ENCODE measurements at regions not wholly inside any gene's neighbourhood (a gene's known extent, or its start where the extent isn't known, plus 50 kb on each side); places are given as distances from the start of the nearest gene placed in this dataset.
"Not testable (repeated sequence)": the region's sequence is repeated elsewhere in the genome, so short reads cannot be mapped to it uniquely, and the experiment has no call there.

GRCh38 chr12:23096321-23096720, 471.4 kb downstream of the ETNK1 start:
- DNase-seq, result no peak

DNA sequence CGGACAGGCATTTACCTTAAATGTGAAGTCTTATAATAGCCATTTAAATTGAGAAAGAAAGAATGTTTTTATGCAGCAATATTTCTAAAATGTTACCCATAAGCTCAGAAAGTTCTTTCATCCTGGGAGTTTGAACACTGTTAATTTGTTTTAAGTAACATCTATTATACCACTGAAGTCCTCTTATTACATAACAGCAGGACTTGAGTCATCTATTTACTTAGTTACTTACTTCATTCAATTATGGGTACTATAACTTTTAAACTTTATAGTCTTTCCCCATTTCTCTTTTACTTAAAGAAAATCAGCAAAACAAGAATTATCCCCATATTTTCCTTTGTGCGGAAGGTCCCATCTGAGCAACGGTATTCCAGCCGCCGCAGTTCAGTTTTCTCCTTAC, 473.1 kb downstream of the ETNK1 start:
- no peak for DNase-seq

DNA sequence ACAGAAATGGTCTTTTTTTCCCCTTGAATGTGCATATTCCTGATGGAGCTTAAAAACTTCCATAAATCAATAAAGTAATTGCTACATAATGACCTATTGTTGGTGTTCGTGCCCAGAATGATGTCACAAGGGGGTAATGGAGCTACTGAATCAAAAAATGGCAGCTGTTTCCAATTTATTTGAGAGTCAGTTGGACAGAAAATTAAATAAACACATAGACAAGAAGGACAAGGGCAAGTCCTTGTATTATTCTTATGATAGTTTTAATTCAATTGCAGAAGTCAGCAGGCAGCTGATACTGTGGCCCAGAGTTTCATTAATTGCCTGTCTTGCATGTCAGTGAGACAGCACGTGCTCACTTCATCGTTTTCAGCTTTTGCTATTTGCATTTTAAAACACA, 473.5 kb downstream of the ETNK1 start:
- peak in 2 of 3 experiments; percentile 73 to 94 for DNase-seq

- peak in 1 of 3 experiments; percentile 60 for DNase-seq
Observed at GRCh38 chr12:23099104-23099503, 474.1 kb downstream of the ETNK1 start.

DNA sequence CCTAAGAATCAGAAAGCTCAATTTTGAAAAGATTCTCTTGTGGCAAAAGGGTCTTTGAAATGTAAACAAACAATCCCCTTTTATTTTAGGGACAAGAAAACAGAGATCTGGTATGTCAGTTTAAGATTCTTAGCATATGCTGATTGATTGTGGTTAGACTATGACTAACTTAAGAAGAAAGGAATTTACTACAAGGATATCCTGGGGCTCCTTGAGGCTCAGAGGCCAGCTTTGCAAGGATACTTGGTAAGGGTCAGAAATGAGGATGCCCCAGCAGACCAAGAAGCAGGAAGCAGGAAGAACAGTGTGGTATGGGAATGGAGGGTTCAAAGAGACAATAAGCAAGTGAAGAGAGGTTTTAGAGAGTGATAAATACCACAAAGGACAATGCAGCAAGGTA, 474.6 kb downstream of the ETNK1 start:
- DNase-seq, result peak in 1 of 3 experiments; percentile 48

DNA sequence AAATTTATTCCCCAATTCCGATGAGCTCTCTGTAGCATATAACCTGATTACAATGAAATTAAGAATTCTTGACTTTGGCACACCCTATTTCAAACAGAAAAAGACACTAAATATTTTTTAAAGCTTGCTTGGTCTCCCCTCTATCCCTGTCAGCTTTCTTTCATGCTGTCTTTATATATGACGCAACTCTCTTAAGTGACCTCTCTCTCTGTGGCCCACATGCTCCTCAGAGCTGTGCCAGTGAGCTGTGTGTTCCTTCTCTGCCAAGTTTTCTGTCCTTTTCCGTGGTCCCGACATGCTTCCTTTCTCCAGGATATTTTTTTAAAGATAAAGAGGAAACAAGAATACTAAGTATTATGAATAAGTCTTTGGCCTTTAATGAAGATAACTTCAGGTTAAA, 484.0 kb downstream of the ETNK1 start:
- DNase-seq, result no peak

DNA sequence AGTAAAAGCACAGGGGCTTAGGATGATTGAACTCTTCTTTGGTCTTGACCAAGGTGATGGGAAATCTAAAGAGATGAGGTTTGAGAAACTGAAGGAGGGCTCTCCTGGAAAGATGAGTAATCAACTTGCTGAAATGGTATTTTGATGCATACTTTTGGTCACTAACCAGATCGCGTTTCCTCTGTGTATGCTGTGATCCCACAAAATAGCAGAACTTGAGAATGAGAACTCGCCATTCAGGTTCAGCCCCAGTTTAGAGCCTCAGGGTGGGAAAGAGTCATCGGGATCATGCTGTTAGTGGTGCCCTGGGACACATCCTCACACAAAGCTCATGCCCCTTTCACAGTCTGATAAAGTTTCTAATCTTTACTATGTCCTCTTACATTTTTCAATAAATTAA, 488.8 kb downstream of the ETNK1 start:
- DNase-seq, result no peak

DNA sequence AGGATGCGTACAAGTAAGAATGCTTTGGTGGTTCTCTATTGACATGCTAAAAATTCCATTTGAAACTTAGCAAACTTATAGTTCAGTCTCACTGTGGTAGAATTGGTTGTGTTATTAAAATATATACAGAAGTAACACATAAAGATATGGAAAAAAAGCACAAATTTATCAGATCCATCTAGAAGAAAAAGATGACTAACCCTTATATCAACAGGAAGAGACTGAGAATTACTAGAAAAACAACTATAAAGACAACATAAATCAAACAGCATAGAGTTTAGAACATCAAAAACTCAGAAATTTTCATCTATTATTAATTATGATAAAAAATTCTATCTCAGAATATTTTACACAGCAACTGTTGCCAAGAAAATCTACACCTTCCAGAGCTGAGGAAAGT, 491.0 kb downstream of the ETNK1 start:
- no peak for DNase-seq

GRCh38 chr12:23126794-23127193, 501.8 kb downstream of the ETNK1 start:
- no peak for DNase-seq

GRCh38 chr12:23127701-23128100, 502.7 kb downstream of the ETNK1 start:
- no peak for DNase-seq

- no peak for DNase-seq
Observed at GRCh38 chr12:23128462-23128861, 503.5 kb downstream of the ETNK1 start.

GRCh38 chr12:23132357-23132756, 507.4 kb downstream of the ETNK1 start:
- DNase-seq, result no peak

- no peak for DNase-seq
Observed at GRCh38 chr12:23133471-23133870, 508.5 kb downstream of the ETNK1 start.

- no peak for DNase-seq
Observed at GRCh38 chr12:23139026-23139425, 514.1 kb downstream of the ETNK1 start.

GRCh38 chr12:23140710-23141109, 515.7 kb downstream of the ETNK1 start:
- DNase-seq, result no peak

DNA sequence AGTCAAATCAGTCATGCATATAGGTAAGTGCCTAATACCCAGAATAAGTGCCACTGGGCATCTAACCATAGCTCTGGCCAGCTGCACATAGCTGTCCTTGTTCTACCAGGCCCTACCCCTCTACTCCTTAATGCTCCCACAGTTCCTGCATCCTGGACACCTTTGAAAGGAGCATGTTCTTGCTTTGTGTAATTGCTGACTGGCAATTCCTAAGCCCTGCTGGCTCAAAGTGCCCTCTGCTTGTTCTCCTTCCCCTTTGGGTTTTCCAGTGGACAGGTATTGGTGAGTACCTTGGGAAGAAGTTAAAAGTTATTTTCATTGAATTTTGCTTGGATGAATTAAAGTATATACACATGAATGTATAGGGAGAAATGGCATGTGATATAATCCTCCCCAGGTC, 516.4 kb downstream of the ETNK1 start:
- DNase-seq, result no peak

GRCh38 chr12:23146070-23146469, 521.1 kb downstream of the ETNK1 start:
- DNase-seq, result not testable (repeated sequence)

- DNase-seq, result no peak
Observed at GRCh38 chr12:23168459-23168858, 543.5 kb downstream of the ETNK1 start.

- no peak for DNase-seq
Observed at GRCh38 chr12:23169012-23169695, 544.2 kb downstream of the ETNK1 start.

DNA sequence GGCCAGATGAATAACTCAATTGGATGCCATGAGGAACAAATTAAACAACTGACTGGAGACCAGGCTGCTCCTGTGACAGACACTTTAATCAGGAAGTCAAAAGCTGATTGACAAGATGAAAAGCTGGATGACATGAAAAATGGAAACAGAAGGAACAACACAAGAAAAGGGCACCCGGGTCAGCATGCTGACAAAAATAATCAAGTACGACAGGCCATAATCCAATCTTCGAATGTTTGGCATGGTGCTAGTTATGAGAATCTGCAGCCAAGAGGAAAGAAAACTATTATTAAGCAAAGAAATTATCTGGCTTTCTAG, 544.7 kb downstream of the ETNK1 start:
- DNase-seq, result no peak

DNA sequence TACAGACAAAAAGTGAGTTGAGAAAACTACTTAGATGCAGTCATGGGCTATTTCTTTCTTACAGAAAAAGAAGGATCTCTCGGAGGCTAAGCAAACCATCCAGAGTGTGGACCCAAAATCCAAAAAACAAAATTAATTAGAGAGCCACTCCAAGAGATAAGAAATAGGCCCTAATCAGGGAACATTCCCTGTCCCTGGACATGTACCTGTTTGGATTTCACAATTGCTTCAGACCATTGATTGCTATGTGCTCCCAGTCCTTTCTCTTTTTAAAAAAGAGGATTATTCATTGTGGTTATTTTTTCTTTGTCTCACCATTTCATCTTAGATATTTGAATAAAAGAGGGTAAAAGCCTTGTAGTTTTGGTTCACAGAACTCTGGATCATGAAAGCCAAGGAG, 549.9 kb downstream of the ETNK1 start:
- no peak for DNase-seq

DNA sequence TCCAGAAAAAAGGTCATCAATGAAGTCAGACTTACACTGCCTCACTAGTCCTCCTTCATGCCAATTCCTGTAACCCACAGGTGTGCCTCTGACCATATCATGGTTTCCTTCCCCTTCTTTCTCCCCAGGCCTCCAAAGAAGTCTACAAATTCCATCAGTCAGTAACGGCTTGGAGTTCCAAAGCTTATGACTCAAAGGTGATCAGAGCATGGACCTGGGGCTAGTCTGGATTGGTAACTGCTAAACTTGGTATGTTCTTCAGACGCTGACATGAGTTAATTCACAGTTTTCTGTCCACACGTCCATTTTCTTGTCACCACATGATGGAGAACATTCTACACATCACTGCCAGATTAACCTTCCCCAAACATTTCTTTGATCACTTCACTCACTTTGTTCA, 560.4 kb downstream of the ETNK1 start:
- no peak for DNase-seq

GRCh38 chr12:23186950-23187349, 562.0 kb downstream of the ETNK1 start:
- DNase-seq, result no peak

- no peak for DNase-seq
Observed at GRCh38 chr12:23193552-23193951, 568.6 kb downstream of the ETNK1 start.

DNA sequence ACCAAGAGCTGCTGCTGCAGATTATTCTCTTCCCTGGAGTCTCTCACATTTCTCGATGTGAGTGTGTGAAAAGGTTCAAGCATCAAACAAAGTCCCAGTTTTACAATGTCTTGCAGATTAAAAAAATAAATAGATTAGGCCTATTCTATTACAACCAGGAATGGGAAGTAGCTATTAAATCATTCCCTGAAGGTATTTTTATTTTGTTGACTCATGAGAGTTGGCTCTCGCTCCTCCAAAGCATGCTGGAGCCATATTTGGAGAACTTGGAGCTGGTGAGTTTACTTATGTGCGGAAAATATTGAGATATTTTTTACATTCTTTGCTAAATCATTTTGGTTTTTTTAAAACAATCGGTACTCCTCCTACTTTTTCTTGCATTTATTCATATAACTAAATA, 572.3 kb downstream of the ETNK1 start:
- no peak for DNase-seq

DNA sequence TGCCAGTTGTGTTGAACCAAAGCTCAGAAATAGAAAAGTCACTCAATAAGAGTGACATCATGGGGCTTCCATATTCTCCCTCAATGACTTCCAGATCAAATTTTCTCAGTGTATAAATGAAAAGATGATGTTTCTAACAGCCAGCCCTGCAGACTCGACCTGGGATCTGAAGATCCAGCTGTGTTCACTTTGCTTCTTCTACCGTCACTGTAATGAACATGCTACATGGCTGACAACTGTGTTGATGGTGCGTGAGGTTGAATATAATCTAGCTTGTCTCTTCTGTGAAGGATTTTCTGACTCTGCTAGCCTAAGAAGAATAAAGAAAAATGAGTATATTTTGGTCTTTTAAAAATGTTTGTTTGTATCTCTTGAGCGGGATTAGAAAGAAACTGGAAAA, 577.8 kb downstream of the ETNK1 start:
- no peak for DNase-seq

All from NCI-H1417 (cell line).